ENCODE measurements at regions not wholly inside any gene's neighbourhood (a gene's known extent, or its start where the extent isn't known, plus 50 kb on each side); places are given as distances from the start of the nearest gene placed in this dataset.

DNA sequence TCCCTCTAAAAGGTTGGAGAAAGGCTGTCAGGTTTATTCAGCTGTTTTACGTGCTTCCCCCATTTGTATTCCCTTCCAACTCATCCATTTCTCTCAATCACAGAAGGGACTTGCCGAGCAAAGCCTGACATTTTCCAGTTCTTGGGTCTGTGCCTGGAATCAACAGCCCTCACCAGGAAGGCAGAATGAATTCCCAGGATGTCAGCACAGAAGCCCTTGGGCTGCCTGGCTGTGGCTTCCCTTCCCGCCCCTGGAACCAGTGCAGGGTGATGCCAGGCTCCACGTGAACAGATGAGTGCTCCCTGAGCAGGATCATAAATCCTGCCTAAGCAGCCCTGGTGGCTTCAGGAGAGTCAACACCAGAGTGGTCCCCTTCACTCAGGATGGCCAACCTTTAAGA, 86.1 kb upstream of the CD83 start:
- in situ Hi-C loops (cut with HindIII; ENCODE audit: low sequenced_read_pairs): no loop called here
- DNase-seq (ENCODE audit: low spot score): peak; percentile 40

- DNase-seq (ENCODE audit: low spot score): no peak
- in situ Hi-C loops (cut with HindIII; ENCODE audit: low sequenced_read_pairs): no loop called here
Observed at GRCh38 chr6:14035071-14035847, 82.3 kb upstream of the CD83 start.

- no peak for DNase-seq (ENCODE audit: low spot score)
- in situ Hi-C loops (cut with HindIII; ENCODE audit: low sequenced_read_pairs): no loop called here
Observed at GRCh38 chr6:14035874-14036273, 81.7 kb upstream of the CD83 start.

- DNase-seq (ENCODE audit: low spot score): no peak
- in situ Hi-C loops (cut with HindIII; ENCODE audit: low sequenced_read_pairs): no loop called here
Observed at GRCh38 chr6:14036911-14037310, 80.7 kb upstream of the CD83 start.

DNA sequence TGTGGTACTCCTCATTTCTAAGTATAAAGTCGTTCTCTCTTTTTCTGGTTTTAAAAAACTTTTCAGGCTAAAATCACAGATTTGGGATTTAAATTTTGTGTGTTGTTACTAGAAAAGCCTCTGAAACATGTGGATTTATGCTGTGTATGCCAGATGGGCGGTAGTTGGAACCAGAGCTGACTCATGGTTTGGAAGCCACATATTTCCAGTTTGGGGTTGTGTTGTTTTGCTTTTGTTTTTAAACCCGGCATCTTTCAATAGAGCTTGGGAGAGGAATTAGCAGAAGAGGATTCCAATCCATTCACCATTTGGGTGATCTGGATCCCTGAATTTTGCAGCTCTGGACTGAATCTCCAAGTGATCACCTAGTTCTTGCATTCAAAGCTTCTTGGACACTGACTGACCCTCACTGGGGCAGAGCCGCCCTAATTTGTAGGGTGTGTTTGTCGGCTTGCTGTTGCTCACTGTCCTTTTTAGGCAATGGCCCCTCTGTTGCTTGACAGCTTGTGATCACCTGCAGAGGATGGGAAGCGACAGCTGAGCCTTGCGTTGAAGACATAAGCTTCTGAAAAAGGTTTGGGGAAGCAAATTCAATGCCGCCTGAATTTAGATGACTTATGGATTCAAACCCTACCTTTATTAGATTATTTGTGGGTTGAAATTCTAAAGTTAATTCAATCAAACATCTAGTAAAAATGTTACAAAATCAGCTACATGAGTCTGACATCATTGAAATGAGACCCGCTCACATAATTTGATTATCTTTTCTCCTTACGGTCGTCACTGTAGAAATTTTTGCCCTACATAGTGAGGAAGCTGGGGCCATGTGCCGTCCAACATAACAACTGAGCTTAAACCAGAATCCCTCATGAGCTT, 79.9 kb upstream of the CD83 start:
- in situ Hi-C loops (cut with HindIII; ENCODE audit: low sequenced_read_pairs): no loop called here
- peak; percentile 77 for DNase-seq (ENCODE audit: low spot score)

GRCh38 chr6:14038467-14039437, 78.8 kb upstream of the CD83 start:
- DNase-seq (ENCODE audit: low spot score): no peak
- in situ Hi-C loops (cut with HindIII; ENCODE audit: low sequenced_read_pairs): no loop called here

- no peak for DNase-seq (ENCODE audit: low spot score)
- in situ Hi-C loops (cut with HindIII; ENCODE audit: low sequenced_read_pairs): no loop called here
Observed at GRCh38 chr6:14040042-14040441, 77.5 kb upstream of the CD83 start.

DNA sequence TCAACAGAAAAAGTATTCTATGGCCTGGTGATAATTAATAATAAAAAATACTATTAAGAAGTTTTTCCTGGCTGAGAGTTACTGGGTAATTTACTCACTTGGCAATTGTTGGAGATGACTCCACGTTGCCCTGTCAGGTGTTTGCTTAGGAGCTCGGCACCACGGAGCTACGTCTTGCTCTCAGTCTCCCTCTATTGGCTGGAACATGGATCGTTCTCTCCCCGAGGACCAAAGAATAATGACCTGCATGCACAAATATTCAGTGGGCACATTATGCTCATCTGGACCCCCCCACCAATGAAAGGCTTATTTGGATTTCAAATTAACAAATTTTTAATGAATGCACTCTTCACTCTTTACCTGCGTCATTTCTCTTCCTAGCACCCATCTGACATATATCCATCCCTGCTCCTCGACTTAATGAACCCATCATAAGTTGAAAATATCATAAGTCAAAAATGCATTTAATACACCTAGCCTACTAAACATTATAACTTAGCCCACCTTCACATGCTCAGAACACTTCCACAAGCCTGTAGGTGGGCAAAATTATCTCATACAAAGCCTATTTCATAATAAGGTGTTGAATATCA, 71.0 kb upstream of the CD83 start:
- in situ Hi-C loops (cut with HindIII; ENCODE audit: low sequenced_read_pairs): no loop called here
- DNase-seq (ENCODE audit: low spot score): peak; percentile 68

GRCh38 chr6:14047151-14047740, 70.3 kb upstream of the CD83 start:
- in situ Hi-C loops (cut with HindIII; ENCODE audit: low sequenced_read_pairs): no loop called here

DNA sequence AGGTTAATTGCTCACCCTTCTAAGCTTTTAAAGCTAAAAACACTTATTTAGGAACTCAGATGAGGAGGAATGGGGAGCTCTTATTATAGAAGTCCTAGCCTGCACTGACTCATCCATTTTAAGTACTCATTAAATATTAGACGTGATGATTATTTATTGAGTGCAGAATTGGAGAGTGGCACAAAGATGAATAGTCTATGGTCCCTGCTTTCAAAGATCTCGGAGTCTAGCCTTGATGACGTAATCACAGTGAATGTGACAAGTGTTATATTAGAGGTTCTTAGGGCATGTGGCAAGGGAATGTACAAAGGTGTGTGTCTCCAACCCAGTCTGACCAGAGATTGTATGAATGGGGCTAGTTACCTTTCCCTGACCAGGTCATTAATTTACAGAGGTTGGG, 68.7 kb upstream of the CD83 start:
- no peak for DNase-seq (ENCODE audit: low spot score)
- in situ Hi-C loops (cut with HindIII; ENCODE audit: low sequenced_read_pairs): no loop called here

More at GRCh38 chr6:14047151-14047740, 70.3 kb upstream of the CD83 start:
- no peak for DNase-seq (ENCODE audit: low spot score)

DNA sequence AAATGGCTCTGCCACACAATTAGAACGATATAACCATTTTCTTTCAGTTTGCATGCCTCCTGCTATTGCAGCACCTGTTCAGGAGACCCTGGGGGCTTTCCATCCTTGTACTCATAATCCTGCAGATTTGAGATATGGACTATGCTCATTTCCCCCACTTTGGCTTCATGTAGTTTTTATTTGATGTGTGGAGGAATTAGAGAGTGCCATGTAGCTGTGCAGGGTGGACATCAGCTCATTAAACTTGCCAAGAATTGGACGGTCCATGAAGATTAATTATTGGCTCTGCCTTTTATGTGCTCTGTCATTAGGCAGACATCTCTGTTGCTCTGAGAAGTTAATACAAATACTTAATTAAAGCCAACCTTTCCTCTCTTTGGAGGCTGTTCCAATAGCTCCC, 66.2 kb upstream of the CD83 start:
- in situ Hi-C loops (cut with HindIII; ENCODE audit: low sequenced_read_pairs): no loop called here
- no peak for DNase-seq (ENCODE audit: low spot score)

- in situ Hi-C loops (cut with HindIII; ENCODE audit: low sequenced_read_pairs): no loop called here
- no peak for DNase-seq (ENCODE audit: low spot score)
Observed at GRCh38 chr6:14053811-14054210, 63.8 kb upstream of the CD83 start.

- in situ Hi-C loops (cut with HindIII; ENCODE audit: low sequenced_read_pairs): no loop called here
- no peak for DNase-seq (ENCODE audit: low spot score)
Observed at GRCh38 chr6:14055541-14055940, 62.0 kb upstream of the CD83 start.

- no peak for DNase-seq (ENCODE audit: low spot score)
- in situ Hi-C loops (cut with HindIII; ENCODE audit: low sequenced_read_pairs): no loop called here
Observed at GRCh38 chr6:14058029-14058695, 59.4 kb upstream of the CD83 start.

- in situ Hi-C loops (cut with HindIII; ENCODE audit: low sequenced_read_pairs): no loop called here
- no peak for DNase-seq (ENCODE audit: low spot score)
Observed at GRCh38 chr6:14058735-14059134, 58.8 kb upstream of the CD83 start.

DNA sequence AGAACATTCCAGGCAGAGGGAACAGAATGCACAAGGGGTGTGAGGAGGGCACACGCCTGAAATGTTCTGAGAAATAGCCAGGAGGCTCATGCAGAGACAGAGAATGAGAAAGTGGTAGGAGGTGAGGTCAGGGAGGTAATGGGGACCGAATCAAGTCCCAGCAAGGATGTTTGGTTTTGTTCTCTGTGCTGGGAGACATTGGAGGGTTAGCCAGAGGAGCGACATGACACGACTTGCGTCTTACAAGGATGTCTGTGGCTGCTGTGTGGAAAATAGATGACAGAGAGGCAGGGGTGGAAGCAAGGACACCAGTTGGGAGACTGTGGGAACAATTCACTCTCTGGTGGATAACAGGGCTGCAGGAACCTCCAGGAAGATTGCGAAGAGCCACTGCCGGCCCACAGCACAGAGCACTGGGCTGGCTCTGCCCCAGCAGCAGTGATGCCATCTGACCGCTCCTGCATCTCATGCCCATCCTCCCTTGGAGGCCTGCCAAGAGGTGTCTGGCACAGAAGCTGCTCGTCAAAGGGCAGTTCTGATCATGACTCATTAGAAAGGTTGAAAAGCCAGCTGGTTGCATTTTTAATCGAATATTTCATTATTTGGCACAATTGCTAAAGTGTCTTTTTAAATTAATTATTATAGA, 57.7 kb upstream of the CD83 start:
- peak; percentile 88 for DNase-seq (ENCODE audit: low spot score)
- in situ Hi-C loops (cut with HindIII; ENCODE audit: low sequenced_read_pairs): no loop called here

DNA sequence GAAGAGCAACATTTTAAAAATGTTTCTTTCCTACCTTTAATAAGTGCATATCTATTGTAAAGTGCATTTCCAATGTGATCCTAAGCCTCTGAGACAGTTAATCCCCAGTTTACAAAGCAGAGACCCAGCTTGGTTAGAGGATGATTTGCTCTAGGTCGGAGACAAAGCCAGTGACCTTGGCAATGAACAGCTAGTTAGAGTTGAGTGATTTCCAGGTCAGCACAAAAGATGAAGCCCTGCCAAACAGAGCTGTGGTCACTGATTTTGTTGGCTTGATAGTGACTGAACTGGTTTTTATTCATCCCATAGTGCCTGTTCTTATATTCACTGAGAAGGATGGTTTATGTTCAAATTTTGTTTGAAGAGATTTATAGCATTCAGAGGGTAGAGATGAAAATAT, 56.6 kb upstream of the CD83 start:
- in situ Hi-C loops (cut with HindIII; ENCODE audit: low sequenced_read_pairs): no loop called here
- peak; percentile 84 for DNase-seq (ENCODE audit: low spot score)

- in situ Hi-C loops (cut with HindIII; ENCODE audit: low sequenced_read_pairs): no loop called here
- no peak for DNase-seq (ENCODE audit: low spot score)
Observed at GRCh38 chr6:14061643-14062042, 55.9 kb upstream of the CD83 start.
